ENCODE measurements at regions not wholly inside any gene's neighbourhood (a gene's known extent, or its start where the extent isn't known, plus 50 kb on each side); places are given as distances from the start of the nearest gene placed in this dataset.

DNA sequence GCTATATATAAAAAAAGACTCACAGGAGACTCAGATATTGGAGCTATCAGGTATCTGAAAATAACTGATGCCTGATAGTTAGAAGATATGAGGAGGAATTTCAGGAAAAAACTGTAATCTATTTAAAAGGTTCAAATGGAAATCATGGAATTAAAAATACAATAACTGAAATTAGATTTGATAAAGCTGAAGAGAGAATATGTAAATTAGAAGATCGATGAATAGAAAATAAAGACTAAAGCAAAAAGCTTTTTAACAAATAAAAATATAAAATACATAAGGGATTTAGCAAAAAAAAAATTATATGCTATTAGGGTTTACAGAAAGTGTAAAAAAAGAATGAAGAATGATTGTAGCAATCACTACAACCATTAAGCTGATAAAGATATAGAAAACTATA, 679.8 kb upstream of the LMCD1 start:
- Histone ChIP-seq H3K27ac (no peak overlapping the region), H3K4me3 (no peak overlapping the region)
- TF ChIP-seq, protein P1, sequence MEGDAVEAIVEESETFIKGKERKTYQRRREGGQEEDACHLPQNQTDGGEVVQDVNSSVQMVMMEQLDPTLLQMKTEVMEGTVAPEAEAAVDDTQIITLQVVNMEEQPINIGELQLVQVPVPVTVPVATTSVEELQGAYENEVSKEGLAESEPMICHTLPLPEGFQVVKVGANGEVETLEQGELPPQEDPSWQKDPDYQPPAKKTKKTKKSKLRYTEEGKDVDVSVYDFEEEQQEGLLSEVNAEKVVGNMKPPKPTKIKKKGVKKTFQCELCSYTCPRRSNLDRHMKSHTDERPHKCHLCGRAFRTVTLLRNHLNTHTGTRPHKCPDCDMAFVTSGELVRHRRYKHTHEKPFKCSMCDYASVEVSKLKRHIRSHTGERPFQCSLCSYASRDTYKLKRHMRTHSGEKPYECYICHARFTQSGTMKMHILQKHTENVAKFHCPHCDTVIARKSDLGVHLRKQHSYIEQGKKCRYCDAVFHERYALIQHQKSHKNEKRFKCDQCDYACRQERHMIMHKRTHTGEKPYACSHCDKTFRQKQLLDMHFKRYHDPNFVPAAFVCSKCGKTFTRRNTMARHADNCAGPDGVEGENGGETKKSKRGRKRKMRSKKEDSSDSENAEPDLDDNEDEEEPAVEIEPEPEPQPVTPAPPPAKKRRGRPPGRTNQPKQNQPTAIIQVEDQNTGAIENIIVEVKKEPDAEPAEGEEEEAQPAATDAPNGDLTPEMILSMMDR (IDR thresholded peaks at IDR 0.05): no peak
- no peak for DNase-seq (ENCODE audit: low spot score)

DNA sequence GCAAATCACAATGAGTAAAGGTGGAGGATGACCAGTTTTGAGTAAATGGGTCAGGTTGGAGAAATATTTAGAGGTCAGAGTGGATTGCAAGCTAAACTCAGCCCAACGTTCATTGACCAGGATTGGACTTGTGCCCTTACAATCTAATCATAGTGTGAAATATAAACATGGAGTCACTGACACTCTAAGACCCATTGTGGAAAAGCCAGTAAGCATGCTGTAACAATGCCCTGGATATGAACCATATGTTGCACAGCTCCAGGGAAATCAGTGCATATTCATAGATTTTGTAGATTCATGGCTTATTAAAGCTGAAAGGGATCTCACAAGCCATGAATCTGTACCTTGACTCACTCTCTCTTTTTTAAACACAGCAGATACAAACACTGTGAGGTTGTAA, 660.2 kb upstream of the LMCD1 start:
- TF ChIP-seq, protein P1 (IDR thresholded peaks at IDR 0.05): no peak
- Histone ChIP-seq H3K27ac (no peak overlapping the region), H3K4me3 (no peak overlapping the region)
- no peak for DNase-seq (ENCODE audit: low spot score)

DNA sequence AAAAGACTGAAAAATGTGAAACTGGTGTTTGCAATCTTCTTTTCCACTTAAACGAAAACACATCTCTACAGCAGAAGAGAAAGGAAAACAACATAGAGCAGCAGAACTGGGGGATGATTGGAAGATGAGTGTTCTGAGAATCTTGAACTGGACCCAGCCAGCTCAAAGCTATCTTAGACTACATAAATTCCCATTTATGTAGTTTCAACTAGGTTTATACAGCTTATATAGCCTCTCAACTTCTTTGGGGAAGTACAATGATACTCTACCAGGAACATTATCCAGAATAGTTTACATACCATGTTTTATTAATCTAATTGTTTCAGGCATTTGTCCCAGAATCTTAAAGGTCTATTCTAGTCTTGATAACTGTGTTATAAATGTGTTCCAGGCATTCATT, 658.2 kb upstream of the LMCD1 start:
- H3K4me3 ChIP-seq: no peak overlapping the region
- no peak for DNase-seq (ENCODE audit: low spot score)
- TF ChIP-seq, protein P1 (IDR thresholded peaks at IDR 0.05): no peak
- no peak overlapping the region for H3K27ac ChIP-seq

DNA sequence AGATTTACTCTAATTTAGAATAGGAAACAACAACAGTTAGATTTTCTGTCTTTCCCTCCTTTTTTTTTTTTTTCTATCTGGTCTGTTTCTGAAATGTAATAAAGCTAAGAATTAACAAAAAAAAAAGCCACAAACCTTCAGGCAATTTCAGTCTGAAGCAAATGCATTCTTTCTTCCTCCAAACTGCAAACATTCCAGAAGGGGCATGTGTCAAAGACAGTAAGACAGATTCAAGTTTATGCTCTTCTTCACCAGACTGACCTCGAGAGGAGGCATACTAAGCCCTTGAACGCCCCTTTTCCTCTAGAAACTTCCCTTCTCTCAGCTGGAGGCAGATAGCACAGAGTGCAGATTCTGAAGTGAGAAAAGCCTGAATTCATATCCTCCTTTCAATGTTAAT, 654.6 kb upstream of the LMCD1 start:
- no peak overlapping the region for H3K4me3 ChIP-seq
- TF ChIP-seq, protein P1 (IDR thresholded peaks at IDR 0.05): no peak
- no peak for DNase-seq (ENCODE audit: low spot score)
- no peak overlapping the region for H3K27ac ChIP-seq

DNA sequence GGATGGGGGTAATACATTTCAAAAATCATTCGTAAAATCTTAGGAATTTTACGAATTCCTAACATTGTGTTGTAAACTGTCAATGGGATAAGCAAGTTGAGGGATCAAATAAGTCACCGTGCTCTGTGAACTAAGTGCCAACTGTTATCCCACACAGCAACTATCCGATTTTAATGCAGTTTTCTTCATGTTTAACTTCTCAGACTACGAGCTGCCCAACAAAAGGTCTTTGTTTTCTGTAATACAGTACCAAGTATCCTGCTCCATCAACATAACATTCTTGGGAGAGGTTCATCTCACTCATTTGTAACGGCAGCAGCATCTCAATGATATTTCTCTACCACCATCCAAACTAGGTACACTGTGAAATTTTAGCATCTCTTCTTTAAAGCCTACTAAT, 654.1 kb upstream of the LMCD1 start:
- Histone ChIP-seq H3K27ac (no peak overlapping the region), H3K4me3 (no peak overlapping the region)
- DNase-seq (ENCODE audit: low spot score): no peak
- TF ChIP-seq, protein P1 (IDR thresholded peaks at IDR 0.05): no peak

DNA sequence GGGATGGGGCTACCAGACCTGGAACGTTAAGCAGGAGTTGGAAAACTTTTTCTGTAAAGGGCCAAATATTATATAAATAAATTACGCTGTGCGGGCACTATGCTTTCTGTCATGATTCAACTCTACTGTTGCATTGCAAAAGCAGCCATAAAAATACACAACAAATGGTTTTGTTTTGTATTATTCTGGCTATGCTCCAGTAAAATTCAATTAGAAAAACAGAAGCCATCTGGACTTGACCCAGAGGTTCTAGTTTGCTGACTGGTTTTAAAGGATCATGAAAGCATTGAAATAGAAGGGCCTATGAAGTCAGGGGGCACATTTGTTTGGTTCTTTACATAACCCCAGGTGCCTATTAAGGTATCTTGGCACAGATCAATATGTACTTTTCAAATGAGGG, 647.4 kb upstream of the LMCD1 start:
- TF ChIP-seq, protein P1 (IDR thresholded peaks at IDR 0.05): no peak
- DNase-seq (ENCODE audit: low spot score): no peak
- H3K27ac ChIP-seq: no peak overlapping the region

DNA sequence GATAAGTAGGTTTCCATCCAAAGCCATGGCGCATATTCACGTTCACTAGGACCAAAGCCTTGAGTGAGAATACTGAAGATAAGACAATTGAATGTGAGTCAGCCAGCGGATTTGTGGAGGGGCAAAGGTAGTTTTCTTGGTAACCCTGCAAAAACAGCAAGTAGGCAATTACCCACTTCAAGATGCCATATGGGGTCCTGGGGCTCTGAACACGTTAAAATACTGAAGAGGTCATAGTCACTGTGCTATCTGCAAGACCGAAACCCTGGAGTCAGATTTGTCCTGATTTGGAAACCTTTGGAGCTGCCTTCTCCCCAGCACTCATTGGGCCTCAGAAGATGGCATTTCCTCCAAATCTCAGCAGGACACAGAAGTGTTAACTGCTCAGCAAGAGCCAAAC, 646.9 kb upstream of the LMCD1 start:
- H3K4me3 ChIP-seq: no peak overlapping the region
- no peak for DNase-seq (ENCODE audit: low spot score)
- TF ChIP-seq, protein P1 (IDR thresholded peaks at IDR 0.05): no peak
- no peak overlapping the region for H3K27ac ChIP-seq

More for the DNA sequence above, 647.4 kb upstream of the LMCD1 start:
- no peak overlapping the region for H3K4me3 ChIP-seq
